Effector memory CD8-positive, alpha-beta T cell (primary cell): ENCODE measurements at regions not wholly inside any gene's neighbourhood (a gene's known extent, or its start where the extent isn't known, plus 50 kb on each side); places are given as distances from the start of the nearest gene placed in this dataset.

Experiments
- ATAC-seq: fragments of 150-1000 bp; cut with Tn5 transposase; replicated peaks from 2 replicates; pipeline ENCODE4 v1.10.0; 2021; ENCODE audit warnings: mild to moderate bottlenecking, moderate library complexity
- DNase-seq, 3 experiments: peaks; one replicate each; pipeline ENCODE4 v3.0.0; 2021
- H3K27ac Mint-ChIP-seq, 2 donors: one replicate each; pipeline ENCODE4 v1.8.0; 2022; ENCODE audit warnings: mild to moderate bottlenecking in 2 of 2, mixed read lengths in 2 of 2, moderate library complexity in 2 of 2
- H3K27me3 Mint-ChIP-seq, 2 donors: one replicate each; pipeline ENCODE4 v1.8.0; 2022; ENCODE audit warnings: mixed read lengths in 2 of 2
- H3K36me3 Mint-ChIP-seq: one replicate; pipeline ENCODE4 v1.8.0; 2022; ENCODE audit warnings: mild to moderate bottlenecking, moderate library complexity, mixed read lengths; ENCODE audit not compliant: insufficient read depth
- H3K4me1 Mint-ChIP-seq, 2 donors: one replicate each; pipeline ENCODE4 v1.8.0; 2022; ENCODE audit warnings: low read depth in 2 of 2, mixed read lengths in 2 of 2
- H3K4me3 Mint-ChIP-seq, 2 donors: one replicate each; pipeline ENCODE4 v1.8.0; 2022; ENCODE audit warnings: mild to moderate bottlenecking in 2 of 2, mixed read lengths in 2 of 2, moderate library complexity in 2 of 2
- H3K9me3 Mint-ChIP-seq, 2 donors: one replicate each; pipeline ENCODE4 v1.8.0; 2022; ENCODE audit warnings: mixed read lengths in 2 of 2

GRCh38 chr2:9778471-9779316 lies 64.6 kb upstream of the TAF1B start:
- Mint-ChIP-seq H3K9me3 (peaks cover 0 to 2% of the 10 kb centered on the region in 2 donors), H3K27me3 (no peaks in the 10 kb centered on the region), H3K4me3 (peak overlapping the region in 1 of 2 donors; percentile 77), H3K27ac (peak overlapping the region; percentile 93 to 94), H3K36me3 (peaks cover 22% of the 10 kb centered on the region), H3K4me1 (peaks cover 36 to 50% of the 10 kb centered on the region in 2 donors)
- ATAC-seq, result no peak
- DNase-seq, result no peak

GRCh38 chr2:9779596-9780264 lies 63.5 kb upstream of the TAF1B start:
- Mint-ChIP-seq H3K9me3 (peaks cover 0 to 2% of the 10 kb centered on the region in 2 donors), H3K27ac (peak overlapping the region; percentile 93 to 94), H3K36me3 (peaks cover 22% of the 10 kb centered on the region), H3K4me1 (peaks cover 36 to 50% of the 10 kb centered on the region in 2 donors), H3K27me3 (no peaks in the 10 kb centered on the region), H3K4me3 (peak overlapping the region; percentile 39 to 77)
- DNase-seq (peak; percentile 36 to 56 (median 45)), ATAC-seq (peak; percentile 59)

- H3K27me3 Mint-ChIP-seq, result no peaks in the 10 kb centered on the region
- DNase-seq, result peak in 2 of 3 experiments; percentile 50 to 57
- H3K4me1 Mint-ChIP-seq, result peaks cover 36 to 50% of the 10 kb centered on the region in 2 donors
- peak; percentile 48 for ATAC-seq
- peak overlapping the region; percentile 93 to 94 for H3K27ac Mint-ChIP-seq
- peak overlapping the region; percentile 39 to 77 for H3K4me3 Mint-ChIP-seq
- peaks cover 22% of the 10 kb centered on the region for H3K36me3 Mint-ChIP-seq
- H3K9me3 Mint-ChIP-seq, result peaks cover 0 to 2% of the 10 kb centered on the region in 2 donors
These were observed 62.7 kb upstream of the TAF1B start for GRCh38 chr2:9780368-9781130.

GRCh38 chr2:9781252-9781651 lies 62.0 kb upstream of the TAF1B start:
- Mint-ChIP-seq H3K27me3 (no peaks in the 10 kb centered on the region), H3K36me3 (peaks cover 22% of the 10 kb centered on the region), H3K27ac (peak overlapping the region; percentile 93 to 94), H3K9me3 (peaks cover 0 to 2% of the 10 kb centered on the region in 2 donors), H3K4me3 (no peak overlapping the region), H3K4me1 (peaks cover 36 to 50% of the 10 kb centered on the region in 2 donors)
- ATAC-seq (no peak), DNase-seq (no peak)

GRCh38 chr2:9782197-9782719 lies 61.0 kb upstream of the TAF1B start:
- peaks cover 36 to 50% of the 10 kb centered on the region in 2 donors for H3K4me1 Mint-ChIP-seq
- ATAC-seq (peak; percentile 66), DNase-seq (peak; percentile 42 to 65 (median 63))
- H3K4me3 Mint-ChIP-seq, result peak overlapping the region; percentile 15 to 24
- peaks cover 22% of the 10 kb centered on the region for H3K36me3 Mint-ChIP-seq
- H3K9me3 Mint-ChIP-seq, result no peaks in the 10 kb centered on the region
- peak overlapping the region; percentile 93 to 94 for H3K27ac Mint-ChIP-seq
- no peaks in the 10 kb centered on the region for H3K27me3 Mint-ChIP-seq

- Mint-ChIP-seq H3K4me3 (no peak overlapping the region), H3K4me1 (peaks cover 0 to 9% of the 10 kb centered on the region in 2 donors), H3K9me3 (no peaks in the 10 kb centered on the region), H3K27ac (no peak overlapping the region), H3K36me3 (peaks cover 4% of the 10 kb centered on the region), H3K27me3 (no peaks in the 10 kb centered on the region)
- DNase-seq (no peak), ATAC-seq (no peak)
These were observed 53.9 kb upstream of the TAF1B start for GRCh38 chr2:9789371-9789770.

- H3K27me3 Mint-ChIP-seq, result no peaks in the 10 kb centered on the region
- no peaks in the 10 kb centered on the region for H3K9me3 Mint-ChIP-seq
- H3K36me3 Mint-ChIP-seq, result peaks cover 4% of the 10 kb centered on the region
- H3K4me1 Mint-ChIP-seq, result peaks cover 0 to 9% of the 10 kb centered on the region in 2 donors
- DNase-seq, result no peak
- no peak for ATAC-seq
- no peak overlapping the region for H3K27ac Mint-ChIP-seq
- H3K4me3 Mint-ChIP-seq, result no peak overlapping the region
These were observed 52.5 kb upstream of the TAF1B start for GRCh38 chr2:9790702-9791225.

- H3K4me3 Mint-ChIP-seq, result no peak overlapping the region
- ATAC-seq, result no peak
- no peaks in the 10 kb centered on the region for H3K27me3 Mint-ChIP-seq
- DNase-seq, result no peak
- H3K4me1 Mint-ChIP-seq, result peaks cover 0 to 9% of the 10 kb centered on the region in 2 donors
- peaks cover 4% of the 10 kb centered on the region for H3K36me3 Mint-ChIP-seq
- no peaks in the 10 kb centered on the region for H3K9me3 Mint-ChIP-seq
- H3K27ac Mint-ChIP-seq, result peak overlapping the region in 1 of 2 donors; percentile 44
These were observed 51.6 kb upstream of the TAF1B start for GRCh38 chr2:9791711-9792110.

- Mint-ChIP-seq H3K36me3 (peaks cover 3% of the 10 kb centered on the region), H3K4me3 (no peak overlapping the region), H3K4me1 (peaks cover 0 to 12% of the 10 kb centered on the region in 2 donors), H3K27ac (peak overlapping the region in 1 of 2 donors; percentile 20), H3K9me3 (no peaks in the 10 kb centered on the region), H3K27me3 (no peaks in the 10 kb centered on the region)
- ATAC-seq, result no peak
- DNase-seq, result no peak
These were observed 49.9 kb upstream of the TAF1B start for GRCh38 chr2:9793156-9793917.
